ENCODE measurements at regions not wholly inside any gene's neighbourhood (a gene's known extent, or its start where the extent isn't known, plus 50 kb on each side); places are given as distances from the start of the nearest gene placed in this dataset.

GRCh38 chr2:62370321-62371250 lies 135.4 kb downstream of the TMEM17 start:
- H3K9me3 ChIP-seq: peaks cover 0 to 19% (median 8%) of the 10 kb centered on the region in 12 donors
- no peak for ATAC-seq
- H3K27me3 ChIP-seq: no peaks in the 10 kb centered on the region
- H3K4me3 ChIP-seq: no peak overlapping the region
- H3K4me1 ChIP-seq: no peaks in the 10 kb centered on the region
- no peak overlapping the region for H3K27ac ChIP-seq
- no peaks in the 10 kb centered on the region for H3K36me3 ChIP-seq
- intact Hi-C loops (cut with DNase I): no loop called here
- DNase-seq: no peak
- 91 to 95% (median 93%) methylated on average over 3 of the region's 3 CpGs for WGBS, 4 donors
- TF ChIP-seq CTCF (IDR thresholded peaks at IDR 0.05) (no peak), POLR2A (IDR thresholded peaks at IDR 0.05) (no peak)

- no peak for DNase-seq
- no peak overlapping the region for H3K27ac ChIP-seq
- H3K4me1 ChIP-seq: no peaks in the 10 kb centered on the region
- 62 to 83% (median 73%) methylated on average over 4 of the region's 4 CpGs for WGBS, 4 donors
- ATAC-seq: peak in 1 of 4 donors; percentile 27
- no peak overlapping the region for H3K4me3 ChIP-seq
- no peaks in the 10 kb centered on the region for H3K27me3 ChIP-seq
- intact Hi-C loops (cut with DNase I): no loop called here
- H3K9me3 ChIP-seq: peaks cover 0 to 19% (median 8%) of the 10 kb centered on the region in 12 donors
- no peak for TF ChIP-seq CTCF (IDR thresholded peaks at IDR 0.05)
- TF ChIP-seq POLR2A (IDR thresholded peaks at IDR 0.05): no peak
- H3K36me3 ChIP-seq: no peaks in the 10 kb centered on the region
Measured at GRCh38 chr2:62369541-62370202, 136.3 kb downstream of the TMEM17 start.

GRCh38 chr2:62364791-62365528 lies 141.0 kb downstream of the TMEM17 start:
- Histone ChIP-seq H3K4me3 (no peak overlapping the region), H3K27ac (no peak overlapping the region), H3K27me3 (no peaks in the 10 kb centered on the region), H3K36me3 (no peaks in the 10 kb centered on the region), H3K4me1 (no peaks in the 10 kb centered on the region), H3K9me3 (peaks cover 0 to 7% (median 0%) of the 10 kb centered on the region in 12 donors)
- no peak for TF ChIP-seq POLR2A (IDR thresholded peaks at IDR 0.05)
- TF ChIP-seq CTCF (IDR thresholded peaks at IDR 0.05): no peak
- intact Hi-C loops (cut with DNase I): no loop called here
- DNase-seq (no peak), ATAC-seq (no peak)
- WGBS, 4 donors: 65 to 83% (median 75%) methylated on average over 8 to 11 of the region's 11 CpGs

- ATAC-seq (no peak), DNase-seq (no peak)
- no peaks in the 10 kb centered on the region for H3K4me1 ChIP-seq
- H3K36me3 ChIP-seq: no peaks in the 10 kb centered on the region
- intact Hi-C loops (cut with DNase I): no loop called here
- TF ChIP-seq POLR2A (IDR thresholded peaks at IDR 0.05): no peak
- no peak for TF ChIP-seq CTCF (IDR thresholded peaks at IDR 0.05)
- WGBS, 4 donors: 85 to 99% (median 96%) methylated on average over 5 of the region's 5 CpGs
- peaks cover 0 to 7% (median 0%) of the 10 kb centered on the region in 12 donors for H3K9me3 ChIP-seq
- H3K4me3 ChIP-seq: no peak overlapping the region
- H3K27ac ChIP-seq: no peak overlapping the region
- no peaks in the 10 kb centered on the region for H3K27me3 ChIP-seq
Measured at GRCh38 chr2:62363166-62363565, 142.8 kb downstream of the TMEM17 start.
